ENCODE measurements at regions not wholly inside any gene's neighbourhood (a gene's known extent, or its start where the extent isn't known, plus 50 kb on each side); places are given as distances from the start of the nearest gene placed in this dataset.

GRCh38 chr15:24861014-24861690 is 93.6 kb upstream of the SNRPN start:
- no peak overlapping the region for H3K27ac ChIP-seq (ENCODE audit: low read length)

More at GRCh38 chr15:24861014-24861690, 93.6 kb upstream of the SNRPN start:
- CTCF ChIA-PET, result no interaction called here
- no TSS peak for BruUV-seq (replicated peaks)
- Histone ChIP-seq H3K4me3 (ENCODE audit: low read depth in 2 of 2, low read length in 2 of 2) (no peak overlapping the region), H3K9me3 (ENCODE audit: control insufficient read depth, insufficient read depth, low read depth, low read length) (no peaks in the 10 kb centered on the region), H3K27me3 (ENCODE audit: control insufficient read depth, insufficient read depth, low read length) (no peaks in the 10 kb centered on the region), H3K36me3 (ENCODE audit: control insufficient read depth, insufficient read depth, low read length) (no peaks in the 10 kb centered on the region), H3K4me1 (ENCODE audit: control insufficient read depth, insufficient read depth, low read length) (no peaks in the 10 kb centered on the region)
- POLR2A ChIA-PET, result no interaction called here
- in situ Hi-C loops (cut with HindIII; ENCODE audit: low pct_unique_long_range_greater_than_20kb, low sequenced_read_pairs) (no loop called here), intact Hi-C loops (cut with micrococcal nuclease; ENCODE audit: unreplicated experiment) (no loop called here)
- DNase-seq (ENCODE audit: low read depth, low spot score) (no peak), ATAC-seq (no peak)
- TF ChIP-seq CTCF (IDR thresholded peaks at IDR 0.05) (no peak), TCF7L2 (IDR thresholded peaks at IDR 0.05; ENCODE audit: low read depth, low read length) (no peak), SIN3A (IDR thresholded peaks at IDR 0.05; ENCODE audit: borderline replicate concordance, insufficient read depth, low read depth, low read length) (no peak), POLR2AphosphoS5 (IDR thresholded peaks at IDR 0.05; ENCODE audit: low read depth, low read length) (no peak), REST (IDR thresholded peaks at IDR 0.05; ENCODE audit: insufficient read depth in 1 of 2, low read depth in 2 of 2, low read length in 1 of 2) (no peak)

All from Panc1 (cell line).